Sigmoid colon (tissue), 4 donors: ENCODE measurements at regions not wholly inside any gene's neighbourhood (a gene's known extent, or its start where the extent isn't known, plus 50 kb on each side); places are given as distances from the start of the nearest gene placed in this dataset.

Source experiments
- CTCF ChIP-seq, 4 experiments: fragments of 450-650 bp in 3 of 4; fragments of 200-600 bp in 1 of 4; IDR thresholded peaks; one replicate each; pipeline ENCODE4 v1.5.1; 2016 to 2019; ENCODE audit warnings: antibody characterized with exemption in 4 of 4, mild to moderate bottlenecking in 3 of 4, moderate library complexity in 2 of 4
- EP300 ChIP-seq, 4 donors: sonication (generic); formaldehyde crosslinking; IDR thresholded peaks; one replicate each; pipeline ENCODE4 v1.6.1; 2017; ENCODE audit warnings: antibody characterized with exemption in 4 of 4
- POLR2A ChIP-seq, 2 donors: fragments of 450-650 bp; IDR thresholded peaks; one replicate each; pipeline ENCODE4 v1.6.1; 2016; ENCODE audit warnings: antibody characterized with exemption in 2 of 2, mild to moderate bottlenecking in 2 of 2, moderate library complexity in 2 of 2
- POLR2AphosphoS5 ChIP-seq, 4 donors: sonication (generic); formaldehyde crosslinking; IDR thresholded peaks; one replicate each; pipeline ENCODE4 v1.6.1; 2017; ENCODE audit warnings: antibody characterized with exemption in 4 of 4

GRCh38 chr2:47300081-47300480, 69.0 kb upstream of the EPCAM start:
- TF ChIP-seq POLR2A (IDR thresholded peaks at IDR 0.05) (no peak), CTCF (IDR thresholded peaks at IDR 0.05) (no peak), EP300 (IDR thresholded peaks at IDR 0.05) (no peak), POLR2AphosphoS5 (IDR thresholded peaks at IDR 0.05) (no peak)
